Stimulated activated CD8-positive, alpha-beta memory T cell treated with anti-CD3 and anti-CD28 coated beads, Interleukin-15, amount 100 ng/mL, for 4 hours (primary cell): ENCODE measurements at regions not wholly inside any gene's neighbourhood (a gene's known extent, or its start where the extent isn't known, plus 50 kb on each side); places are given as distances from the start of the nearest gene placed in this dataset.

Source experiments
- DNase-seq, 2 donors: peaks; one replicate each; pipeline ENCODE4 v3.0.0-alpha.2; 2020; ENCODE audit warnings: low read depth in 2 of 2

GRCh38 chr2:219769090-219769910 is 141.9 kb downstream of the SLC4A3 start:
- no peak for DNase-seq

- DNase-seq, result no peak
Observed at GRCh38 chr2:219772103-219772635, 144.7 kb downstream of the SLC4A3 start.

GRCh38 chr2:219772697-219773096 is 145.3 kb downstream of the SLC4A3 start:
- DNase-seq, result no peak

- no peak for DNase-seq
Observed at GRCh38 chr2:219775506-219775905, 148.1 kb downstream of the SLC4A3 start.

- no peak for DNase-seq
Observed at GRCh38 chr2:219777388-219777787, 150.0 kb downstream of the SLC4A3 start.

GRCh38 chr2:219778189-219778588 is 150.8 kb downstream of the SLC4A3 start:
- no peak for DNase-seq

- no peak for DNase-seq
Observed at GRCh38 chr2:219782737-219783348, 155.4 kb downstream of the SLC4A3 start.

GRCh38 chr2:219783359-219783975 is 156.0 kb downstream of the SLC4A3 start:
- no peak for DNase-seq

GRCh38 chr2:219784178-219784577 is 156.7 kb downstream of the SLC4A3 start:
- no peak for DNase-seq

- no peak for DNase-seq
Observed at GRCh38 chr2:219789476-219789875, 162.0 kb downstream of the SLC4A3 start.

- no peak for DNase-seq
Observed at GRCh38 chr2:219792446-219792845, 165.0 kb downstream of the SLC4A3 start.

GRCh38 chr2:219798430-219798829 is 171.0 kb downstream of the SLC4A3 start:
- no peak for DNase-seq

- DNase-seq, result no peak
Observed at GRCh38 chr2:219803294-219803693, 175.9 kb downstream of the SLC4A3 start.

GRCh38 chr2:219810895-219811294 is 183.5 kb downstream of the SLC4A3 start:
- no peak for DNase-seq

- DNase-seq, result no peak
Observed at GRCh38 chr2:219812672-219813071, 185.2 kb downstream of the SLC4A3 start.

GRCh38 chr2:219820767-219821166 is 193.3 kb downstream of the SLC4A3 start:
- DNase-seq, result no peak

GRCh38 chr2:219823574-219823973 is 196.1 kb downstream of the SLC4A3 start:
- no peak for DNase-seq

- DNase-seq, result no peak
Observed at GRCh38 chr2:219824996-219825395, 197.6 kb downstream of the SLC4A3 start.

GRCh38 chr2:219828127-219828526 is 200.7 kb downstream of the SLC4A3 start:
- no peak for DNase-seq

- no peak for DNase-seq
Observed at GRCh38 chr2:219829667-219830352, 202.4 kb downstream of the SLC4A3 start.

- no peak for DNase-seq
Observed at GRCh38 chr2:219830353-219830738, 202.9 kb downstream of the SLC4A3 start.

- no peak for DNase-seq
Observed at GRCh38 chr2:219831957-219832356, 204.5 kb downstream of the SLC4A3 start.
